Fibroblast of lung (primary cell): ENCODE measurements at regions not wholly inside any gene's neighbourhood (a gene's known extent, or its start where the extent isn't known, plus 50 kb on each side); places are given as distances from the start of the nearest gene placed in this dataset.

ENCODE experiments used
- DNase-seq, 2 donors: peaks; one replicate each; pipeline versions ENCODE4 v3.0.0 to v3.0.0-alpha.2; 2010; ENCODE audit warnings: low read depth in 2 of 2
- H2AFZ ChIP-seq: 2 replicates; pipeline ENCODE4 v1.5.1; 2012; ENCODE audit warnings: low read length, control low read depth, inconsistent platforms
- H3K27ac ChIP-seq: 2 replicates; pipeline ENCODE4 v1.5.1; 2011; ENCODE audit warnings: low read length, control low read depth; ENCODE audit not compliant: insufficient read depth
- H3K27me3 ChIP-seq: 2 replicates; pipeline ENCODE4 v1.5.1; 2011; ENCODE audit warnings: mild to moderate bottlenecking, low read length; ENCODE audit not compliant: control insufficient read depth, insufficient read depth
- H3K36me3 ChIP-seq: 2 replicates; pipeline ENCODE4 v1.5.1; 2011; ENCODE audit warnings: low read length; ENCODE audit not compliant: control insufficient read depth, insufficient read depth
- H3K4me1 ChIP-seq: 2 replicates; pipeline ENCODE4 v1.5.1; 2011; ENCODE audit warnings: low read length; ENCODE audit not compliant: control insufficient read depth, insufficient read depth; ENCODE audit errors: extremely low read depth
- H3K4me2 ChIP-seq: 2 replicates; pipeline ENCODE4 v1.5.1; 2011; ENCODE audit warnings: low read length, control low read depth; ENCODE audit not compliant: insufficient read depth; ENCODE audit errors: extremely low read depth
- H3K4me3 ChIP-seq, 4 experiments: fragments of 200-600 bp in 1 of 4; sonication (generic) in 1 of 4; replicated peaks in 1 of 4; 2 replicates each; pipeline ENCODE4 v1.5.1; 2011 to 2016; ENCODE audit warnings: low read length in 4 of 4, low read depth in 3 of 4, mild to moderate bottlenecking in 3 of 4, control low read depth in 2 of 4, inconsistent platforms in 1 of 4, mixed read lengths in 1 of 4; ENCODE audit not compliant: insufficient read depth in 1 of 4; ENCODE audit errors: control extremely low read depth in 1 of 4
- H3K79me2 ChIP-seq: 2 replicates; pipeline ENCODE4 v1.5.1; 2012; ENCODE audit warnings: mild to moderate bottlenecking, low read length, inconsistent platforms; ENCODE audit not compliant: control insufficient read depth, insufficient read depth
- H3K9ac ChIP-seq: 2 replicates; pipeline ENCODE4 v1.5.1; 2011; ENCODE audit warnings: mild to moderate bottlenecking, low read length, control low read depth; ENCODE audit not compliant: insufficient read depth
- H3K9me3 ChIP-seq: 2 replicates; pipeline ENCODE4 v1.5.1; 2012; ENCODE audit warnings: low read depth, low read length; ENCODE audit not compliant: control insufficient read depth, insufficient read depth
- H4K20me1 ChIP-seq: 2 replicates; pipeline ENCODE4 v1.5.1; 2011; ENCODE audit warnings: low read length; ENCODE audit not compliant: control insufficient read depth, insufficient read depth; ENCODE audit errors: extremely low read depth
- EZH2 ChIP-seq: IDR thresholded peaks from 2 replicates; pipeline ENCODE4 v1.5.1; 2012; ENCODE audit warnings: low read length, control low read depth, mild to moderate bottlenecking; ENCODE audit errors: missing control alignments
- TF ChIP-seq, protein P1 (sequence below), 2 donors: IDR thresholded peaks in 1 of 2; conservative IDR thresholded peaks in 1 of 2; 1 replicate in 1 of 2; 2 replicates in 1 of 2; pipeline ENCODE4 v1.5.1; 2011 to 2012; ENCODE audit warnings: low read length in 2 of 2, control low read depth in 1 of 2, inconsistent platforms in 1 of 2, low read depth in 1 of 2, mild to moderate bottlenecking in 1 of 2

- no peak overlapping the region for H3K4me2 ChIP-seq
- TF ChIP-seq, protein P1, sequence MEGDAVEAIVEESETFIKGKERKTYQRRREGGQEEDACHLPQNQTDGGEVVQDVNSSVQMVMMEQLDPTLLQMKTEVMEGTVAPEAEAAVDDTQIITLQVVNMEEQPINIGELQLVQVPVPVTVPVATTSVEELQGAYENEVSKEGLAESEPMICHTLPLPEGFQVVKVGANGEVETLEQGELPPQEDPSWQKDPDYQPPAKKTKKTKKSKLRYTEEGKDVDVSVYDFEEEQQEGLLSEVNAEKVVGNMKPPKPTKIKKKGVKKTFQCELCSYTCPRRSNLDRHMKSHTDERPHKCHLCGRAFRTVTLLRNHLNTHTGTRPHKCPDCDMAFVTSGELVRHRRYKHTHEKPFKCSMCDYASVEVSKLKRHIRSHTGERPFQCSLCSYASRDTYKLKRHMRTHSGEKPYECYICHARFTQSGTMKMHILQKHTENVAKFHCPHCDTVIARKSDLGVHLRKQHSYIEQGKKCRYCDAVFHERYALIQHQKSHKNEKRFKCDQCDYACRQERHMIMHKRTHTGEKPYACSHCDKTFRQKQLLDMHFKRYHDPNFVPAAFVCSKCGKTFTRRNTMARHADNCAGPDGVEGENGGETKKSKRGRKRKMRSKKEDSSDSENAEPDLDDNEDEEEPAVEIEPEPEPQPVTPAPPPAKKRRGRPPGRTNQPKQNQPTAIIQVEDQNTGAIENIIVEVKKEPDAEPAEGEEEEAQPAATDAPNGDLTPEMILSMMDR (conservative IDR thresholded peaks at IDR 0.05 in 1 of 2, IDR thresholded peaks at IDR 0.05 in 1 of 2; ENCODE audit: low read depth in 1 of 2, low read length in 2 of 2): no peak
- no peak for TF ChIP-seq EZH2
- H3K79me2 ChIP-seq: no peaks in the 10 kb centered on the region
- no peaks in the 10 kb centered on the region for H3K9me3 ChIP-seq
- DNase-seq: no peak
- H3K4me1 ChIP-seq: no peaks in the 10 kb centered on the region
- no peaks in the 10 kb centered on the region for H4K20me1 ChIP-seq
- no peak overlapping the region for H3K27ac ChIP-seq
- H3K4me3 ChIP-seq: no peak overlapping the region
- no peak overlapping the region for H2AFZ ChIP-seq
- no peak overlapping the region for H3K9ac ChIP-seq
- no peaks in the 10 kb centered on the region for H3K27me3 ChIP-seq
- H3K36me3 ChIP-seq: no peaks in the 10 kb centered on the region
Observed at GRCh38 chr4:100268789-100269188, 78.5 kb upstream of the DDIT4L start.

- Histone ChIP-seq H3K27me3 (no peaks in the 10 kb centered on the region), H2AFZ (no peak overlapping the region), H3K27ac (no peak overlapping the region), H3K36me3 (no peaks in the 10 kb centered on the region), H3K4me3 (no peak overlapping the region), H3K79me2 (no peaks in the 10 kb centered on the region), H3K9ac (no peak overlapping the region), H3K4me2 (no peak overlapping the region), H4K20me1 (no peaks in the 10 kb centered on the region), H3K9me3 (no peaks in the 10 kb centered on the region), H3K4me1 (no peaks in the 10 kb centered on the region)
- DNase-seq: no peak
- TF ChIP-seq EZH2: no peak
- TF ChIP-seq, protein P1 (conservative IDR thresholded peaks at IDR 0.05 in 1 of 2, IDR thresholded peaks at IDR 0.05 in 1 of 2; ENCODE audit: low read depth in 1 of 2, low read length in 2 of 2): no peak
Observed at GRCh38 chr4:100261346-100261745, 71.1 kb upstream of the DDIT4L start.

- H3K9me3 ChIP-seq: no peaks in the 10 kb centered on the region
- no peaks in the 10 kb centered on the region for H3K27me3 ChIP-seq
- TF ChIP-seq, protein P1 (conservative IDR thresholded peaks at IDR 0.05 in 1 of 2, IDR thresholded peaks at IDR 0.05 in 1 of 2; ENCODE audit: low read depth in 1 of 2, low read length in 2 of 2): no peak
- no peak for TF ChIP-seq EZH2
Observed at GRCh38 chr4:100258675-100259074, 68.4 kb upstream of the DDIT4L start.

More at GRCh38 chr4:100258675-100259074, 68.4 kb upstream of the DDIT4L start:
- H3K9ac ChIP-seq: no peak overlapping the region
- H3K79me2 ChIP-seq: no peaks in the 10 kb centered on the region
- H3K36me3 ChIP-seq: no peaks in the 10 kb centered on the region
- no peak overlapping the region for H2AFZ ChIP-seq
- no peak for DNase-seq
- H4K20me1 ChIP-seq: no peaks in the 10 kb centered on the region
- no peak overlapping the region for H3K4me2 ChIP-seq
- no peak overlapping the region for H3K4me3 ChIP-seq
- H3K4me1 ChIP-seq: no peaks in the 10 kb centered on the region
- no peak overlapping the region for H3K27ac ChIP-seq
